ENCODE measurements at regions not wholly inside any gene's neighbourhood (a gene's known extent, or its start where the extent isn't known, plus 50 kb on each side); places are given as distances from the start of the nearest gene placed in this dataset.

DNA sequence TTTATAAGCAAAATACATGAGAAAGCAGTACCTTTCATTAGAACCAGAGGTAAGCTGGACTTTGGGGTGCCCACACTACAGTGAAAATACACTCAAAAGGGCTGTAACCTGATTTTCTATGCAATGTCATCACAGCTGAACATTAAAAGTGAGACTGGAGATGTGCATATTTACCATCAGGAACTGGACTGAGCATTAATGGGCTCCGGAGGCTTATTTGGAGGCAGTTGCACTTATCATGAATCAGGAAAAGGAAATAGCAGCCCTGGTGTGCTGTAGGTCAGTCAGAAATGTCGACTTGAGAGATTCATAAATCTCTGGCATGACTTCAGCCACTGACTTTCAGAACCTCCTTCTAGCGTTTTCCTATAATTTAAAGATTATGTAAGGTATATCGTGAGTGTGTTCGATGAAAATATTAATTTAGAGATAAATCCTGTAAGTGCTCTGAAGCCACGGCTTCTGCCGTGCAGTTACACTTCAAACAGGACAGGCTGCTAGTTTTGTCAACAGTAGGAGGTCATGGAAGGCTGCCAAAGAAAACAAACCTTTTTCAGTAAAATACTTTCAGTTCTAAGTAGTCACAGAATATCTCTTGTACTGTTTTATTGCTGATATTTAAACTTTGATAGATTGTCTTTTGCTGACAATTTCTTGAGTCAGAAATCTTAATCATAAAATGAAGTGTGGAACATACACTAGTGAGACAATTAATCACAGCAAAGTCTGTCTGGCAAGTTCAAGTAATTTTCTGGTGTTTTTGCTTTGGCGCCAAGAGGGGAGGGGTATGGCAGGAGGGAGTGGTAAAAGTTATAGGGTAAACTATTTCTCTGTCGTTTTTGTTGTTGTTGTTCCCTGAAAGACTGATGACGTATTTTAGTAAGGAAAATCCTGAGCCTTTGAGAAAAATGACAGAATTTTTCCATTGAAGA is 939.7 kb downstream of the NR2F1-AS1 start:
- no peak for DNase-seq
- intact Hi-C loops (cut with DNase I) = no loop called here
- no peak overlapping the region for H3K27ac ChIP-seq
- peak overlapping the region in 3 of 4 donors; percentile 8 to 41 (median 15) for H3K4me3 ChIP-seq
- 7 to 8% methylated on average over 10 of the region's 10 CpGs for WGBS, 2 donors
- H3K4me1 ChIP-seq = peaks cover 0 to 13% (median 0%) of the 10 kb centered on the region in 3 donors
- no peaks in the 10 kb centered on the region for H3K36me3 ChIP-seq
- no peak for TF ChIP-seq POLR2A (IDR thresholded peaks at IDR 0.05)
- TF ChIP-seq, protein P1, sequence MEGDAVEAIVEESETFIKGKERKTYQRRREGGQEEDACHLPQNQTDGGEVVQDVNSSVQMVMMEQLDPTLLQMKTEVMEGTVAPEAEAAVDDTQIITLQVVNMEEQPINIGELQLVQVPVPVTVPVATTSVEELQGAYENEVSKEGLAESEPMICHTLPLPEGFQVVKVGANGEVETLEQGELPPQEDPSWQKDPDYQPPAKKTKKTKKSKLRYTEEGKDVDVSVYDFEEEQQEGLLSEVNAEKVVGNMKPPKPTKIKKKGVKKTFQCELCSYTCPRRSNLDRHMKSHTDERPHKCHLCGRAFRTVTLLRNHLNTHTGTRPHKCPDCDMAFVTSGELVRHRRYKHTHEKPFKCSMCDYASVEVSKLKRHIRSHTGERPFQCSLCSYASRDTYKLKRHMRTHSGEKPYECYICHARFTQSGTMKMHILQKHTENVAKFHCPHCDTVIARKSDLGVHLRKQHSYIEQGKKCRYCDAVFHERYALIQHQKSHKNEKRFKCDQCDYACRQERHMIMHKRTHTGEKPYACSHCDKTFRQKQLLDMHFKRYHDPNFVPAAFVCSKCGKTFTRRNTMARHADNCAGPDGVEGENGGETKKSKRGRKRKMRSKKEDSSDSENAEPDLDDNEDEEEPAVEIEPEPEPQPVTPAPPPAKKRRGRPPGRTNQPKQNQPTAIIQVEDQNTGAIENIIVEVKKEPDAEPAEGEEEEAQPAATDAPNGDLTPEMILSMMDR (IDR thresholded peaks at IDR 0.05) = no peak
- H3K27me3 ChIP-seq = no peaks in the 10 kb centered on the region
- H3K9me3 ChIP-seq = no peaks in the 10 kb centered on the region

DNA sequence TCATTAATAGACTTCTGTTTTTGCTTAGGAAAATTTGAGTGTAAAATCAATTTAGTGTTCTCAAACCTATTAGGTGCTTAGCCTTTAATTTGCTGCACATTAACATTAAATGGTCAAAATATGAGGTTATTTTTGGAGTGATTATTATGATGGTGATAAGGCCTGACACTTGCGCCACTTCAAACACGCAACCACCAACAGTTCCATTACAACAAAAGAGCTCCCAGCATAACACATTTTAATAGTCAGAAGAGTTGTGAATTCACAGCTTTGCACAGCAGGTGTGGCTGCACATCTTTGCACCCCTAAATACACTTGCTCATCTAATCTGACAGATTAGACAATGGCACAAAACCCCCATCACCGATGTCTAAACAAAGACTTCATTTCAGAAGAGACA is 940.7 kb downstream of the NR2F1-AS1 start:
- Histone ChIP-seq H3K4me1 (peaks cover 0 to 13% (median 0%) of the 10 kb centered on the region in 3 donors), H3K27me3 (no peaks in the 10 kb centered on the region), H3K36me3 (no peaks in the 10 kb centered on the region), H3K9me3 (no peaks in the 10 kb centered on the region), H3K27ac (no peak overlapping the region), H3K4me3 (no peak overlapping the region)
- DNase-seq = no peak
- 84 to 89% methylated on average over 3 of the region's 3 CpGs for WGBS, 2 donors
- intact Hi-C loops (cut with DNase I) = no loop called here
- TF ChIP-seq, protein P1 (IDR thresholded peaks at IDR 0.05) = no peak
- TF ChIP-seq POLR2A (IDR thresholded peaks at IDR 0.05) = no peak

DNA sequence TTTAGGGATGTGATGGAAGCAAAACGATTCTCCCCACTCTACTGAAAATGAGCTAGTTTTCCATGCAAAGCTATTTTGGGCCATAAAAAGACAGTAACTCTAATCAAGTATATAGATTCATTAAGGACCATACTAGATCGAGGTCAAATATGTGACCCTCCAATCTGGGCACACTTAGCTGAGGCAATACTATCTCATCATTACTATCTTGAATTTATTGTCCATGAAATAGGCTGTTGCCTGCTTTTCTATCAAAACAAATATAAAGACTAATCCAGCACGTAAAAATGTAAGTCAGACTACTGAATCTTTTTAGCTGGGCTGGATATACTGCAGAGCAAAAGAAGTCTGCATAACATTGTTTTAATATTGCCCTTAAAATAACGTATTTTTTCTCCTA is 943.1 kb downstream of the NR2F1-AS1 start:
- peaks cover 0 to 13% (median 0%) of the 10 kb centered on the region in 3 donors for H3K4me1 ChIP-seq
- no peak overlapping the region for H3K4me3 ChIP-seq
- intact Hi-C loops (cut with DNase I) = no loop called here
- H3K27ac ChIP-seq = no peak overlapping the region
- H3K9me3 ChIP-seq = no peaks in the 10 kb centered on the region
- no peaks in the 10 kb centered on the region for H3K27me3 ChIP-seq
- WGBS, 2 donors = 54 to 66% methylated on average over 4 of the region's 4 CpGs
- no peak for TF ChIP-seq POLR2A (IDR thresholded peaks at IDR 0.05)
- TF ChIP-seq, protein P1 (IDR thresholded peaks at IDR 0.05) = no peak
- no peak for DNase-seq
- H3K36me3 ChIP-seq = no peaks in the 10 kb centered on the region

DNA sequence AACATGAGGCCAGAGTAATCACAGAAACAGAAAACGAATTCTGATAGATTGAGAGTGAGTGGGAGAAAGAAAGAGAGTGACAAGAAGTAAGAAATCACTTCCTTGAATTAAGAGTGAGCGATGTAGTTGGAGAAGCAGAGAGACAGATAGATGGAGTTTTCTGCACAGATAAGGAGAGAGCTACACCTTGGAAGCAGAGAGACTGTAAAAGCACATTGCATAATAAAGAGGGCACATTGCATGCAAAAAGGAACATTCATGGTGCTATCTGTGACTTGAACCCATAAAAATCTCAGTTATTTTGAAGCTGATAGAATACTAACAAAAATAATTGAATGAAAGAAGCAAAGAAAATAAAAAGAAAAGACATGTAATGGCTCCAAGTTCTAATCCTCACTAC is 943.8 kb downstream of the NR2F1-AS1 start:
- TF ChIP-seq, protein P1 (IDR thresholded peaks at IDR 0.05) = no peak
- TF ChIP-seq POLR2A (IDR thresholded peaks at IDR 0.05) = no peak
- Histone ChIP-seq H3K9me3 (no peaks in the 10 kb centered on the region), H3K27me3 (no peaks in the 10 kb centered on the region), H3K36me3 (no peaks in the 10 kb centered on the region), H3K4me3 (no peak overlapping the region), H3K27ac (no peak overlapping the region), H3K4me1 (peaks cover 0 to 13% (median 0%) of the 10 kb centered on the region in 3 donors)
- DNase-seq = no peak
- 54 to 65% methylated on average over 2 of the region's 2 CpGs for WGBS, 2 donors
- intact Hi-C loops (cut with DNase I) = no loop called here

DNA sequence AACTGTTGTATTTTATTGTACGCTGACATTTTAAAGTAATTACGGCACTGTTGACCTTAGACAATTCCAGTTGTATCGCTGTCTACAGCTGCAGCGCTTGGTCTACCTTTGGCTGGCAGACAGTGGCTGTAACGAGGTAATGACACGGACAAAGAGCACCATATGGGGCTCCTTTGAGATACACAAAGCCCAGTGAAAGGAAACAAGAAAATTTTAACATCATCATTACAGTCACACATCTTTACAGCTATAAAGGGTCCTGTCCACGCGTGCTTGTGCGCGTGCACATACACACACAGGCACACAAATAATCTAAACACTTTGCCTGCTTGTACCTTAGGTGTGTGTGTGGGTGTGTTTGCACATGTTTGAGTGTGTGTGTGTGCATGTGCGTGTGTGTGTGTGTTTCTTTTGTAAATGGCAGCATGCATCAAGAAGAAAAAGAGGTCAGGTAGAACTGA is 946.0 kb downstream of the NR2F1-AS1 start:
- WGBS, 2 donors = 77 to 89% methylated on average over 11 of the region's 11 CpGs
- Histone ChIP-seq H3K27ac (no peak overlapping the region), H3K27me3 (no peaks in the 10 kb centered on the region), H3K4me1 (no peaks in the 10 kb centered on the region), H3K36me3 (no peaks in the 10 kb centered on the region), H3K9me3 (peaks cover 0 to 7% (median 0%) of the 10 kb centered on the region in 3 donors), H3K4me3 (no peak overlapping the region)
- TF ChIP-seq, protein P1 (IDR thresholded peaks at IDR 0.05) = no peak
- no peak for TF ChIP-seq POLR2A (IDR thresholded peaks at IDR 0.05)
- no peak for DNase-seq
- intact Hi-C loops (cut with DNase I) = no loop called here
